HG03457 (cell line): ENCODE measurements at regions not wholly inside any gene's neighbourhood (a gene's known extent, or its start where the extent isn't known, plus 50 kb on each side); places are given as distances from the start of the nearest gene placed in this dataset.
"Not testable (repeated sequence)": the region's sequence is repeated elsewhere in the genome, so short reads cannot be mapped to it uniquely, and the experiment has no call there.

Source experiments
- ATAC-seq: cut with Tn5 transposase; IDR thresholded peaks from one replicate; pipeline ENCODE4 v1.9.1; 2021; ENCODE audit warnings: moderate number of reproducible peaks; ENCODE audit not compliant: unreplicated experiment

- ATAC-seq = no peak
Measured at GRCh38 chr7:15143936-15144335, 241.4 kb upstream of the DGKB start.

GRCh38 chr7:15143121-15143520 lies 240.6 kb upstream of the DGKB start:
- no peak for ATAC-seq

- no peak for ATAC-seq
Measured at GRCh38 chr7:15140431-15140830, 237.9 kb upstream of the DGKB start.

- ATAC-seq = no peak
Measured at GRCh38 chr7:15131661-15132060, 229.1 kb upstream of the DGKB start.

GRCh38 chr7:15130666-15131541 lies 228.4 kb upstream of the DGKB start:
- ATAC-seq = no peak

GRCh38 chr7:15128716-15129115 lies 226.2 kb upstream of the DGKB start:
- ATAC-seq = no peak

- not testable (repeated sequence) for ATAC-seq
Measured at GRCh38 chr7:15126653-15127052, 224.1 kb upstream of the DGKB start.

GRCh38 chr7:15123901-15124300 lies 221.3 kb upstream of the DGKB start:
- no peak for ATAC-seq

GRCh38 chr7:15113752-15114151 lies 211.2 kb upstream of the DGKB start:
- no peak for ATAC-seq

GRCh38 chr7:15105711-15106110 lies 203.2 kb upstream of the DGKB start:
- no peak for ATAC-seq

GRCh38 chr7:15104411-15105092 lies 202.0 kb upstream of the DGKB start:
- no peak for ATAC-seq

GRCh38 chr7:15099074-15099473 lies 196.5 kb upstream of the DGKB start:
- no peak for ATAC-seq

GRCh38 chr7:15096853-15097252 lies 194.3 kb upstream of the DGKB start:
- no peak for ATAC-seq

GRCh38 chr7:15094989-15095388 lies 192.4 kb upstream of the DGKB start:
- ATAC-seq = no peak

GRCh38 chr7:15087771-15088170 lies 185.2 kb upstream of the DGKB start:
- no peak for ATAC-seq

GRCh38 chr7:15086862-15087261 lies 184.3 kb upstream of the DGKB start:
- no peak for ATAC-seq

- ATAC-seq = no peak
Measured at GRCh38 chr7:15086131-15086611, 183.6 kb upstream of the DGKB start.

GRCh38 chr7:15085366-15085765 lies 182.8 kb upstream of the DGKB start:
- no peak for ATAC-seq

- ATAC-seq = no peak
Measured at GRCh38 chr7:15084368-15084767, 181.8 kb upstream of the DGKB start.

- no peak for ATAC-seq
Measured at GRCh38 chr7:15081891-15082290, 179.3 kb upstream of the DGKB start.

GRCh38 chr7:15073301-15073700 lies 170.8 kb upstream of the DGKB start:
- no peak for ATAC-seq

GRCh38 chr7:15068324-15068723 lies 165.8 kb upstream of the DGKB start:
- no peak for ATAC-seq
